ENCODE measurements at regions not wholly inside any gene's neighbourhood (a gene's known extent, or its start where the extent isn't known, plus 50 kb on each side); places are given as distances from the start of the nearest gene placed in this dataset.
A peak's percentile ranks its signal among the peaks of the same experiment; 100 is the strongest.
"Not testable (repeated sequence)": the region's sequence is repeated elsewhere in the genome, so short reads cannot be mapped to it uniquely, and the experiment has no call there.

GRCh38 chr21:5121849-5122248, 5399.5 kb upstream of the TPTE start:
- not testable (repeated sequence) for DNase-seq (ENCODE audit: low read depth in 4 of 4, low spot score in 2 of 4)

- DNase-seq (ENCODE audit: low read depth in 4 of 4, low spot score in 2 of 4), result not testable (repeated sequence)
These were observed 5397.7 kb upstream of the TPTE start for GRCh38 chr21:5123655-5124054.

GRCh38 chr21:5128261-5128660, 5393.1 kb upstream of the TPTE start:
- peak in 3 of 4 donors; percentile 48 to 82 (median 73) for DNase-seq (ENCODE audit: low read depth in 4 of 4, low spot score in 2 of 4)

- not testable (repeated sequence) for DNase-seq (ENCODE audit: low read depth in 4 of 4, low spot score in 2 of 4)
These were observed 5387.6 kb upstream of the TPTE start for GRCh38 chr21:5133824-5134223.

- not testable (repeated sequence) for DNase-seq (ENCODE audit: low read depth in 4 of 4, low spot score in 2 of 4)
These were observed 5385.0 kb upstream of the TPTE start for GRCh38 chr21:5136406-5136805.

GRCh38 chr21:5137006-5137405, 5384.4 kb upstream of the TPTE start:
- not testable (repeated sequence) for DNase-seq (ENCODE audit: low read depth in 4 of 4, low spot score in 2 of 4)

GRCh38 chr21:5138687-5139086, 5382.7 kb upstream of the TPTE start:
- not testable (repeated sequence) for DNase-seq (ENCODE audit: low read depth in 4 of 4, low spot score in 2 of 4)

- not testable (repeated sequence) for DNase-seq (ENCODE audit: low read depth in 4 of 4, low spot score in 2 of 4)
These were observed 5381.9 kb upstream of the TPTE start for GRCh38 chr21:5139528-5139927.

- DNase-seq (ENCODE audit: low read depth in 4 of 4, low spot score in 2 of 4), result not testable (repeated sequence)
These were observed 5378.4 kb upstream of the TPTE start for GRCh38 chr21:5143011-5143410.

- not testable (repeated sequence) for DNase-seq (ENCODE audit: low read depth in 4 of 4, low spot score in 2 of 4)
These were observed 5376.7 kb upstream of the TPTE start for GRCh38 chr21:5144731-5145130.

- not testable (repeated sequence) for DNase-seq (ENCODE audit: low read depth in 4 of 4, low spot score in 2 of 4)
These were observed 5373.7 kb upstream of the TPTE start for GRCh38 chr21:5147685-5148084.

GRCh38 chr21:5149222-5149621, 5372.2 kb upstream of the TPTE start:
- DNase-seq (ENCODE audit: low read depth in 4 of 4, low spot score in 2 of 4), result not testable (repeated sequence)

GRCh38 chr21:5153842-5154640, 5367.3 kb upstream of the TPTE start:
- DNase-seq (ENCODE audit: low read depth in 4 of 4, low spot score in 2 of 4), result not testable (repeated sequence)

- peak; percentile 21 to 57 (median 42) for DNase-seq (ENCODE audit: low read depth in 4 of 4, low spot score in 2 of 4)
These were observed 5366.8 kb upstream of the TPTE start for GRCh38 chr21:5154641-5154982.

GRCh38 chr21:5162693-5163574, 5358.4 kb upstream of the TPTE start:
- DNase-seq (ENCODE audit: low read depth in 4 of 4, low spot score in 2 of 4), result not testable (repeated sequence)

GRCh38 chr21:5165829-5166228, 5355.6 kb upstream of the TPTE start:
- not testable (repeated sequence) for DNase-seq (ENCODE audit: low read depth in 4 of 4, low spot score in 2 of 4)
